Renal cortex interstitium (tissue), 11 donors: ENCODE measurements at regions not wholly inside any gene's neighbourhood (a gene's known extent, or its start where the extent isn't known, plus 50 kb on each side); places are given as distances from the start of the nearest gene placed in this dataset.
"Not testable (repeated sequence)": the region's sequence is repeated elsewhere in the genome, so short reads cannot be mapped to it uniquely, and the experiment has no call there.

ENCODE experiments used
- DNase-seq, 11 donors: peaks; one replicate each; pipeline ENCODE4 v3.0.0-alpha.2; 2013; ENCODE audit warnings: low read depth in 9 of 11, low spot score in 4 of 11; ENCODE audit errors: extremely low read depth in 1 of 11

GRCh38 chr4:79224777-79225104, 101.1 kb downstream of the NAA11 start:
- DNase-seq = no peak

- DNase-seq = no peak
Observed at GRCh38 chr4:79223993-79224776, 101.7 kb downstream of the NAA11 start.

- DNase-seq = no peak
Observed at GRCh38 chr4:79217025-79217424, 108.8 kb downstream of the NAA11 start.

DNA sequence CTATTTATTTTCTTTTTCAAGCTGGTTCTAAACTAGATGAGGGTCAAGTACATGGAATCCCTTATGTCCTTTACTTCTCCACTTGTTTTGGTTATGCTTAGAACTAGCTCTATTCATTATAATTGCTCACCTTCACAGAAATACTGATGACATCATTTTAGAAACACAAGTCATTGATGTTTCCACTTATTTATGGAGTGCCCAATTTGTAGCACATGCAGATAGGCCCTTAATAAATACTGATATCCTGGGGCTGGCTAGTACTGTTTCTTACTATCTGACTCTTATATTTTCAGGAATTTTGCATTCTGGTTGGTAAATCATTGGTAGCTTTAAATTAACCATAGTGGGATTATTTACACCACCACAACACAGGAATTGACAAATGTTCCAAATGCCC, 112.2 kb downstream of the NAA11 start:
- DNase-seq = no peak

DNA sequence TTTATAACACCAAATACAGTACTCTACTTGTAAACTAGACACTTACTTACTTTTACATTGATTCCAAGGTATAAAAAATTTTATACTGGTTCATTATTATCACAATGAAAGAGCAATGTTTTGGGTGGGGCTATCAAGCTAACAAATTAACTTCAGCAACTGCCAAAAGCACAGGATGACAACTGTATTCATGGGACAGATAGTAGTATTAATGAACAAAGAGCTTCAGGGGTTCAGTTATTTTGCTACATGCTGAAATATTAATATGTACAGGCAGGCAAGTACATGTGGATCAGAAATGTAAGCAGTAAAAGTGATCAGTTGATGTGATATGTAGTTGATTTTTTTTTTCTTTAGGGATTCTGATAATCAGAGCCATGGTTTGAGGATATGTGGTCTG, 112.9 kb downstream of the NAA11 start:
- no peak for DNase-seq

GRCh38 chr4:79212311-79212710, 113.5 kb downstream of the NAA11 start:
- DNase-seq = no peak

GRCh38 chr4:79211490-79211889, 114.4 kb downstream of the NAA11 start:
- no peak for DNase-seq

DNA sequence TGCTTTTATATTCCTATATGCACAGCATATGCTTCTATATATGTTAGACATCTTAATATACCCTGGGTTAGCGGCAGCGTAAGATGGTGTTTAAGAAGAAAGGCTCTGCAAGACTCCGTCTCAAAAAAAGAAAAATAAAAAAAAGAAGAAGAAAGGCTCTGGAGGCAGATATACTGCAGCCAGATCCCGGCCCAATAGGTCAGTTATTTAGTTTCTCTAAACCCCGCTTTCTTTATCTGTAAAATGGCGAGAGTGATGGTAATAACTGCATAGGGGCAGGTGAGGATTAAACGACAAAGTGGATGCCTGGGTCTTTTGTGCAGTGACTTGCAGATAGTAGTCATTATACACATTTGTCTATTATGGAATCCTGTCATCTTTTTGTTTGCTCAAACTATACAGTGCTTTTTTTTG, 115.2 kb downstream of the NAA11 start:
- no peak for DNase-seq

DNA sequence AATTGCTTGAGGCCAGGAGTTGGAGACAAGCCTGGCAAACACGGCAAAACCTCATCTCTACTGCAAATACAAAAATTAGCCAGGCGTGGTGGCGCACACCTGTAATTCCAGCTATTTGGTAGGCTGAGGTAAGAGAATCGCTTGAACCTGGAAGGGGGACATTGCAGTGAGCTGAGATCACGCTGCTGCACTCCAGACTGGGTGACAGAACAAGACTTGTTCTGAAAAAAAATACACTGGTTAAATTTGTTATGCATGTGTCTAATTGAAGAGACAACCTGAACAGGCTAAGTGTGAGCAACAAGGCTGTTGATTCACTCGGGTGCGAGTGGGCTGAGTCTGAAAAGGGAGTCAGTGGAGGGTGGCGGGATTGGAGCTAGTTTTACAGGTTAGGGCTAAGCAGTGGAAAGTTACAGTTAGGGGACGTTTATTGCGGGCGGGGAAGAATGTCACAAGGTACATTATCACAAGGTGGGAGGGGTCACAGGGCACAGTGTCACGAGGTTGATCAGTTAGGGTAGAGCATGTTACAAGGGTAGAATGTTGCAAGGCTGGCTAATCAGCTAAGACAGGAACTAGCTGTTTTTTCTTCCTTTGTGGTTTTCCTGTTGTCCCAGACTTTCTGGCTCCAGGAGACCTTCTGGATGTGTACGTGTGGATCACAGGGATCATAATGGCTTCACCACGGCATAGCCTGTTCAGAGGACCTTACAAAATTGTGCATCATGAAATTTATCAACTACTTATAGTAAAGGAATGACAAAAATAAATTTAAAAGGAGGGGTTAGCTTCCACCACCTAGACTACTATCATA, 115.8 kb downstream of the NAA11 start:
- no peak for DNase-seq

DNA sequence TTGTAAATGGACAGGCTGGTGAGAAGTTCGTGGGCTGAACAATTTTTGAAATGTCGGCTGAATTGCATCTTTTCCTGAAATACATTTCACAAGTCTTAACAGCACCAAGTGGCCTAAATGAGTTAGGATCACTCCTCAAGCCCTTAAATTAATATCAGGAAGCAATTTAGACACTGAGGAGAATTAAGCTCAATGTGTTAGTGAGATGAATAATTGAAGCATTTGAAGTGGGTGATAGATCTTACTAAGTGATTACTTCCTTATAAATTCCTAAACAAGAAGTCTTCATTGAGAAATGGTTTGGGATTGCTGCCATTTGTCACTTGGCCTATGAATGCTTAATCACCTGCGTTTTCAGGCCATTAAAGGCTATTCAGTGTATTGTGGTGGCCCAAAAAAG, 116.8 kb downstream of the NAA11 start:
- no peak for DNase-seq

- no peak for DNase-seq
Observed at GRCh38 chr4:79207281-79207680, 118.6 kb downstream of the NAA11 start.

- no peak for DNase-seq
Observed at GRCh38 chr4:79206660-79207059, 119.2 kb downstream of the NAA11 start.

- DNase-seq = no peak
Observed at GRCh38 chr4:79205121-79205520, 120.7 kb downstream of the NAA11 start.

- DNase-seq = no peak
Observed at GRCh38 chr4:79201971-79202370, 123.9 kb downstream of the NAA11 start.

- no peak for DNase-seq
Observed at GRCh38 chr4:79199743-79200142, 126.1 kb downstream of the NAA11 start.

DNA sequence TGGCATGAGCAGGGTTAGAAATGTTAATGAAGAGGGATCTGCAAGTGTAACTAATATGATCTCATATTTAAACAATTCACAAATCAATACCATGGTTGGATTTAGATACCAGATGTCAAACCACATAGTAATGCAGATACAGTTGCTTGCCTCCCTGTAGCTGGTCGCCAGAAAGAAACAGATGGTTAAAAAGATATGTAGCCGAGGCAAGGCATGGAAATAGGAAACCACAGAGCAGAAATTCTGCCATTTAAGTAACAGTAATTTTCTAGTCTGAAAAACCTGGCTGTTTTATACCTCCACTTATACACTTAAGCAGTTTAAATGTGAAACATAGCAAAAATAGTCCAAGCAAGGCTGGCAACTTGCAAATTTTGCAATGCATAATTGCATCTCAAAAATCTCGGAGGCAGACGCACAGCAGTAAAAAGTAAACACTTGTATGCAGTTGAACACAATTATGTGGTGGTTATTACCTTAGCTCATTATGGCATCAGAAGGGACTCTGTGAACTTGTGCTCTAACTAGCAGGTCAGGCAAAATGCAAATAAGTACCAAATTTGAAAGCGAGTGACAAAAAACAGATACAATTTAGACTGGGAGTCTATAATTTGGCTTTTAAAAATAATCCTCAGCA, 126.8 kb downstream of the NAA11 start:
- no peak for DNase-seq

- no peak for DNase-seq
Observed at GRCh38 chr4:79197275-79198009, 128.4 kb downstream of the NAA11 start.

DNA sequence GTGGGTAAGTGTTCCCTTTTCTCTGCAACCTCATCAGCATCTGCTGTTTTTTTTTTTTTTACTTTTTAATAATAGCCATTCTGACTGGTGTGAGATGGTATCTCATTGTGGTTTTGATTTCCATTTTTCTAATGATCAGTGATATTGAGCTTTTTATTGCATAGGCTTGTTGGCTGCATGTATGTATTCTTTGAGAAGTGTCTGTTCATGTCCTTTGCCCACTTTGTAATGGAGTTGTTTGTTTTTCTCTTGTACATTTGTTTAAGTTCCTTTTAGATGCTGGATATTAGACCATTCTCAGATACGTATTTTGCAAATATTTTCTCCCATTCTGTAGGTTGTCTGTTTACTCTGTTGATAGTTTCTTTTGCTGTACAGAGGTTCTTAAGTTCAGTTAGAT, 134.6 kb downstream of the NAA11 start:
- DNase-seq = not testable (repeated sequence)

- no peak for DNase-seq
Observed at GRCh38 chr4:79185526-79186045, 140.3 kb downstream of the NAA11 start.
